ENCODE measurements at regions not wholly inside any gene's neighbourhood (a gene's known extent, or its start where the extent isn't known, plus 50 kb on each side); places are given as distances from the start of the nearest gene placed in this dataset.

DNA sequence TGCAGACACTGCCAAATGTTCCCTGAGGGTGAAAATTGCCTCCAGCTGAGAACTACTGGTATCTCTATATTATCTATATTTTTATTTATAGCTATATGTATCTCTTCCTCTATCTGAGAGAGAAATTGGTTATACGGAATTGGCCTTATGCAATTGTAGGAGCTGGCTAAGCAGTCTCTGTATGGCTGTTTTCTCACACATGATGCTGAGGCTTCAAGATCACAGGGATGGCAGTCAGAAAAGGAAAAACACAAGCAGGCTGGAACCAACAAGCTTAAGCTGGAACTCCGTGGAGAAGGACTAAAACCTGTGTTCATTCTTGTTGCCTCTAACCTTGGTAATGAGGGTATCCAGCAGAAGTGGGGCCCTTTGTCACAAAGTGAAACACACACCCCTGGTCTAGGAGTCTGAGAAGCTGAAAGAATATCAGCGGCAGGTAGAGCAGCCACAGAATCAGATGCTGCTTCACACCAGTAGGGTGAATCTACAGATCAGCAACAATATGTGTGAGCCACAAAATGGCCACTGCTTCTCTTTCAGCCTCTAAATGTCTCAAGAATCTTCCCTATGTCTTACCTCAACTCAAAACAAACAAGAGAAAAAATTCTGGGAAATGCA, 166.5 kb upstream of the PPP1R2C start:
- no peaks in the 10 kb centered on the region for H3K36me3 ChIP-seq (ENCODE audit: control insufficient read depth, insufficient read depth, low read length)
- H3K27me3 ChIP-seq (ENCODE audit: control insufficient read depth, insufficient read depth, low read length) = no peaks in the 10 kb centered on the region
- H3K27ac ChIP-seq (ENCODE audit: low read length) = no peak overlapping the region
- H3K4me3 ChIP-seq (ENCODE audit: low read length) = no peak overlapping the region
- DNase-seq = no peak
- H3K9me3 ChIP-seq (replicated peaks; ENCODE audit: control insufficient read depth, low read depth, low read length) = no peaks in the 10 kb centered on the region
- 61% methylated on average over 3 of the region's 3 CpGs for WGBS (ENCODE audit: insufficient coverage)
- H3K4me1 ChIP-seq (ENCODE audit: control insufficient read depth, insufficient read depth, low read length) = no peaks in the 10 kb centered on the region

DNA sequence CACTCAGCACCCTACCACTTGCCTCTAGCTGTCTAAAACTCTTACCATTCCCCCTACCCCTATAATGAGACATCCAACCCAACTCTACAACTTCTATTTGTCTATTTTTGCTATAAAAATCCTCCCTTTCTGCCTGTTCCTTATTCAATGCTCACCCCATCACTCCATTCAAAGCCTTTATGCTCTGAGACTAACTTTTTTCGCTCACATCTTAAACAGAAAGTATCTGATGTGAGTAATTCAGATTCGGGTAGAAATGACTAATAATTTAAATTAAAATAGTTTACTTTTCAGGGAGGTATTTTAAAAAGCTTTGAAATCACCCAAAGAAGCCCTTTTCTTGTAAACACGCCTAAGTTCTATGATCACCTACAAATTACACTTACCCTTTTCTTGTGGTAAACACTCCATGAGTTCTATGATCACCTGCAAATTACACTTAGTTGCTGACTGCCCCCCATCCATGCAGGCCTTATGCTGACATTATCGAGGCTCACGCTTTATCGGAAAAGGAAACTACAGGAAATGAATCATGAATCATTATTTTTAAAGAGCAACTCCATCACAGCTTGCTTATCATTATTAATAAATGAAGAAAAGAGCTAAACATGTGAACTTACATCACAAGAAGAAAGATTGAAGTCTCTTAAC, 168.7 kb upstream of the PPP1R2C start:
- H3K4me3 ChIP-seq (ENCODE audit: low read length) = no peak overlapping the region
- no peaks in the 10 kb centered on the region for H3K9me3 ChIP-seq (replicated peaks; ENCODE audit: control insufficient read depth, low read depth, low read length)
- no peak overlapping the region for H3K27ac ChIP-seq (ENCODE audit: low read length)
- H3K4me1 ChIP-seq (ENCODE audit: control insufficient read depth, insufficient read depth, low read length) = no peaks in the 10 kb centered on the region
- H3K27me3 ChIP-seq (ENCODE audit: control insufficient read depth, insufficient read depth, low read length) = peaks cover 2% of the 10 kb centered on the region
- H3K36me3 ChIP-seq (ENCODE audit: control insufficient read depth, insufficient read depth, low read length) = no peaks in the 10 kb centered on the region
- 63% methylated on average over 1 of the region's 6 CpGs for WGBS (ENCODE audit: insufficient coverage)
- DNase-seq = no peak

DNA sequence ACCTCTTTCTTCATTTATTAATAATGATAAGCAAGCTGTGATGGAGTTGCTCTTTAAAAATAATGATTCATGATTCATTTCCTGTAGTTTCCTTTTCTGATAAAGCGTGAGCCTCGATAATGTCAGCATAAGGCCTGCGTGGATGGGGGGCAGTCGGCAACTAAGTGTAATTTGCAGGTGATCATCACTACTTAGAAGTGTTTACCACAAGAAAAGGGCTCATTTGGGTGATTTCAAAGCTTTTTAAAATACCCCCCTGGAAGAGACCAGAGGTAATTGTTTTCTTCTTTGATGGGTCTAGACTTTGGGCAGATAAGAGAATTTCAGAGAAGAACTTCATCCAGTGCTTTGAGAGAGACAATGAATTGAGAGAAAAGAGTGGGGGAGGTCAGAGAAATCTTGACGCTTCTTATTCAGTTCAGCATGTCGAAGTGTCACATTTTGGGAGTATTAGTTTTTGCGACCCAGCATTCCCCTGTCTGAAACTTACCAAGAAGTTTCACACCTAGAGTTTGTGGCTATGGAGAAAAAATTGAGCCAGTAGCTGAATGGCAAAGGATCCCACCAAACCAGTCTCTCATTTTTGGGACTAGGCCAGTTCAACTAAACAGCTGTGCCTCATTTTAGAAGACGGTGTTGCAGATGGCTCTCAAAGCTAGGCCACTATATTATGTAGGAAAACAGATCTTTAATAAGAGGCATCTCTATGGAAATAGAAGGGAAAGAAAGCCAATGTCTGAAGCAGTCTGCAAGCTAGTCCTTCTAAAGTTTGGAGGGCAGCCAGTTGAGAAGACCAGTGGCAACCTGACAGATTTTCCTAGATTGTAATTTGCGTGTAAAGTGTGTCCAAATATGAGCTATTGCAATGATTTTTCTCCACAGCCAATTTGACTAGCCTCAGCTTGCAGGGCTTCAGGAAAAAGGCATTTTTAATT, 171.0 kb upstream of the PPP1R2C start:
- 0% methylated on average over 1 of the region's 9 CpGs for WGBS (ENCODE audit: insufficient coverage)
- H3K4me3 ChIP-seq (ENCODE audit: low read length) = no peak overlapping the region
- H3K36me3 ChIP-seq (ENCODE audit: control insufficient read depth, insufficient read depth, low read length) = no peaks in the 10 kb centered on the region
- H3K27me3 ChIP-seq (ENCODE audit: control insufficient read depth, insufficient read depth, low read length) = peaks cover 5% of the 10 kb centered on the region
- no peaks in the 10 kb centered on the region for H3K4me1 ChIP-seq (ENCODE audit: control insufficient read depth, insufficient read depth, low read length)
- peak; percentile 93 for DNase-seq
- H3K9me3 ChIP-seq (replicated peaks; ENCODE audit: control insufficient read depth, low read depth, low read length) = no peaks in the 10 kb centered on the region
- H3K27ac ChIP-seq (ENCODE audit: low read length) = no peak overlapping the region

DNA sequence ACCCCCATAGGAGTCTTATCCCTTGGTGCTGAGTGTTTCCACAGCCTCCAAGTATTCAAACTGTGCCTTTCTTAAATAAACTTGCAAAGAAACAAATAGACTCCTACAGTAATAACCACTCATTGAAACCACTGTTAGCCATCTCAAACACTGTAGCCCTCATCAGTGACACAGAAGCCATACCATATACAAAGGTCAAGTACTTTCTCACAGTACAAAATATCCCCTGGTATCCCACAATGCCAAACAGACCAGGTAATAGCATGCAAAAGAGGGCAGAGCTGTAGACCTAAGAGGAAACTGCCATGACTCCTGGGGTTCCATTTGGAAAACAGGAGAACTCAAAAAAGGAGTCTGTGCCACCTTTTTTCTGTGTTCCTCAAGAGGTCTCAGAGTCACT, 173.8 kb upstream of the PPP1R2C start:
- H3K27ac ChIP-seq (ENCODE audit: low read length) = no peak overlapping the region
- no peak overlapping the region for H3K4me3 ChIP-seq (ENCODE audit: low read length)
- H3K9me3 ChIP-seq (replicated peaks; ENCODE audit: control insufficient read depth, low read depth, low read length) = no peaks in the 10 kb centered on the region
- DNase-seq = no peak
- peaks cover 5% of the 10 kb centered on the region for H3K27me3 ChIP-seq (ENCODE audit: control insufficient read depth, insufficient read depth, low read length)
- H3K4me1 ChIP-seq (ENCODE audit: control insufficient read depth, insufficient read depth, low read length) = no peaks in the 10 kb centered on the region
- H3K36me3 ChIP-seq (ENCODE audit: control insufficient read depth, insufficient read depth, low read length) = no peaks in the 10 kb centered on the region

DNA sequence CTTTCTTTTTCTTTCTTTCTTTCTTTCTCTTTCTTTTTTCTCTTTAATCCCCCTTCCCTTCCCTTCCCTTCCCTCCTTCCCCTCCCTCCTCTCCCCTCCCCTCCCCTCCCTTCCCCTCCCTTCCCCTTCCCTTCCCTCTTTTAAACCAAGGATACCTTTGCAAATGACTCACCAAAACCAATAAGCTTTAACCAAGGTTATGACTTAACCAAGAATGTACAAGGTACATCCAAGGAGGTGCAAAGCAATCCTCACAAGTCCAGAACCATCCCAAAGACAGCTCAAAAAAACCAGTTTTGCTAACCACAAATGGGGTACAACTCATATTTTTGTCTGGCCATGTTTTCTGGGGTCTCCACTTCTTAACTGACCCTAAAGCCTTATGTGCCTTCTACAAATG, 174.7 kb upstream of the PPP1R2C start:
- Histone ChIP-seq H3K27ac (ENCODE audit: low read length) (no peak overlapping the region), H3K36me3 (ENCODE audit: control insufficient read depth, insufficient read depth, low read length) (no peaks in the 10 kb centered on the region), H3K27me3 (ENCODE audit: control insufficient read depth, insufficient read depth, low read length) (peaks cover 5% of the 10 kb centered on the region), H3K4me3 (ENCODE audit: low read length) (no peak overlapping the region), H3K9me3 (replicated peaks; ENCODE audit: control insufficient read depth, low read depth, low read length) (no peaks in the 10 kb centered on the region), H3K4me1 (ENCODE audit: control insufficient read depth, insufficient read depth, low read length) (no peaks in the 10 kb centered on the region)
- DNase-seq = no peak

DNA sequence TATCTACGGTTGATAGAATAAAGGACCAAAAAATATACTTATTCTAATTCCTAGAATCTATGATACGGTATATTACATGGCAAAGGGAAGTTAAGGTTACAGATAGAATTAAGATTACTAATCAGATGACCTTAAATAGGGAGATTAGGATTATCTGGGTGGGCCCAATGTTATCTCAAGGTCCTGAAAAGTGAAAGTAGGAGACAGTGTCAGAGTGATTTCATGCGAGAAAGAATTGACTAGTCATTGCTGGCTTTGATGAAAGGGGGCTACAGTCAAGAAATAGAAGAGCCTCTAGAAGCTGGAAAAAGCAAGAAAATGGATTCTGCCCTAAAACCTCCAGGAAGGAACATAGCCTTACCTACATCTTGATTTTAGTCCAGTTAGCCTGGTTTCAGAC, 176.9 kb upstream of the PPP1R2C start:
- H3K27me3 ChIP-seq (ENCODE audit: control insufficient read depth, insufficient read depth, low read length) = peaks cover 7% of the 10 kb centered on the region
- H3K4me3 ChIP-seq (ENCODE audit: low read length) = no peak overlapping the region
- no peaks in the 10 kb centered on the region for H3K9me3 ChIP-seq (replicated peaks; ENCODE audit: control insufficient read depth, low read depth, low read length)
- H3K27ac ChIP-seq (ENCODE audit: low read length) = no peak overlapping the region
- no peaks in the 10 kb centered on the region for H3K4me1 ChIP-seq (ENCODE audit: control insufficient read depth, insufficient read depth, low read length)
- 63% methylated on average over 1 of the region's 3 CpGs for WGBS (ENCODE audit: insufficient coverage)
- no peaks in the 10 kb centered on the region for H3K36me3 ChIP-seq (ENCODE audit: control insufficient read depth, insufficient read depth, low read length)
- no peak for DNase-seq

DNA sequence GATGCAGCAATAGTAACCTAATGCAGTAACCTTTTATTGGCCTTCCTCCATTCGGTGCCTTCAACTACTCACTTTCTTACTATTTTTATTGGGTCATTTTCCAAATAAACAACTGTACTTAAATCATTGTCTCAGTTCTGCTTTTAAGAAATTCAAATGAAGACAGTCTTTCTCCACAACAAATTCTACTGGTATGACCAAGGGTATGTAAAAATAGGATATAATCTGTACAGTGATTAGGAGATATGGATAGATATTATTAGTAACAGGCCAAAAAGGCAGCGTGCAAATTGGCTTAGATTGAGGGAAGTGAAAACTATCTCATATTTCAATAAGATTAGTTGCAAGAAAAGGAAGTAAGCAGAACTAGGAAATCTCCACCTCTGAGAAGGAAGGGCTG, 177.4 kb upstream of the PPP1R2C start:
- no peaks in the 10 kb centered on the region for H3K36me3 ChIP-seq (ENCODE audit: control insufficient read depth, insufficient read depth, low read length)
- no peak overlapping the region for H3K4me3 ChIP-seq (ENCODE audit: low read length)
- no CpG with 5 or more reads among the region's 2 CpGs for WGBS (ENCODE audit: insufficient coverage)
- no peak overlapping the region for H3K27ac ChIP-seq (ENCODE audit: low read length)
- H3K27me3 ChIP-seq (ENCODE audit: control insufficient read depth, insufficient read depth, low read length) = peaks cover 7% of the 10 kb centered on the region
- no peaks in the 10 kb centered on the region for H3K9me3 ChIP-seq (replicated peaks; ENCODE audit: control insufficient read depth, low read depth, low read length)
- no peaks in the 10 kb centered on the region for H3K4me1 ChIP-seq (ENCODE audit: control insufficient read depth, insufficient read depth, low read length)
- DNase-seq = no peak

DNA sequence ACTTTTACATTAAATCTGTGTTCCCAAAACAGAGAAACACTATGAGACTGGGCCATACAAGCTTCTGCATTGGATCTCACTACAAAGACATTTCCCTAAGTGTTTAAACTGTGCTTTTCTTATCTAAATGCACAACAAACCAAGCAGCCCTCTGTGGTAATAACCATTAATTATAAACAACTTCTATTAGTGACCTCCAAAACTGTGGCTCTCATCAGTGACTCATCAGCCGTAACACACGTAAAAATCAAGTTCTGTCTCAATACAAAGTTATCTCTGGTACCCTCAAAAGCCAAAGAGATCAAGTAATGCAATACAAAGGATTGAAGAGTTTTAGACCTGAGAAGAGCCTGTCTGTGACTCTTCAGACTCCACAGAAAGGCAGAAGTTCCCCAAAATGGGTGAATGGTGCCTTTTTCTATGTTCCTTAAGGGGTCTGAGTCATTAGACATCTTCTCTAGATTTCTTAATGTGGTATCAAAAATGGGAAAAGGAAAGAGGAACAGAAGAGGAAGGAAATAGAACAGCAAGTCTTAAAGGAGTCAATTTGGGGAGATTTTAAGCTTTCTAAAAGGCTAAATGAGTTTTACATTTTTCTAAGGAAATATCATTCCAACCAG, 189.8 kb upstream of the PPP1R2C start:
- no peak for DNase-seq
- Histone ChIP-seq H3K9me3 (replicated peaks; ENCODE audit: control insufficient read depth, low read depth, low read length) (no peaks in the 10 kb centered on the region), H3K4me1 (ENCODE audit: control insufficient read depth, insufficient read depth, low read length) (no peaks in the 10 kb centered on the region), H3K27me3 (ENCODE audit: control insufficient read depth, insufficient read depth, low read length) (peaks cover 2% of the 10 kb centered on the region), H3K36me3 (ENCODE audit: control insufficient read depth, insufficient read depth, low read length) (no peaks in the 10 kb centered on the region), H3K27ac (ENCODE audit: low read length) (no peak overlapping the region), H3K4me3 (ENCODE audit: low read length) (no peak overlapping the region)
- no CpG with 5 or more reads among the region's 2 CpGs for WGBS (ENCODE audit: insufficient coverage)

DNA sequence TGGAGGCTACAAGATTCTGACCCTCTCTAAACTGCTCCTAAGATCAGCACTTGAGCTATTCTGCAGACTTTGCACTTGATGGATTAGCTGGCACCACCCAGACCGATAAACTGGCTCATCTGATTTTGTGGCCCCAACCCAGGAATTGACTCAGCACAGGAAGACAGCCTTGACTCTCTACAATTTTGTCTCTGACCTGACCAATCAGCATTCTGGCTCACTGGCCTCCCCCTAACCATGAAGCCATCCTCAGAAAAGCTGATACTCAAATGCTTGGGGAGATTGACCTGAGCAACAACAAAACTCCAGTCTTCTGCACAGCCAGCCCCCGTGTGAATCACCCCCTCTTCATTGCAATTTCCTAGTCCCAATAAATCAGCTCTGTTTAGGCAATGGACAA, 195.4 kb upstream of the PPP1R2C start:
- Histone ChIP-seq H3K27me3 (ENCODE audit: control insufficient read depth, insufficient read depth, low read length) (peaks cover 2% of the 10 kb centered on the region), H3K9me3 (replicated peaks; ENCODE audit: control insufficient read depth, low read depth, low read length) (no peaks in the 10 kb centered on the region), H3K27ac (ENCODE audit: low read length) (no peak overlapping the region), H3K36me3 (ENCODE audit: control insufficient read depth, insufficient read depth, low read length) (no peaks in the 10 kb centered on the region), H3K4me3 (ENCODE audit: low read length) (no peak overlapping the region), H3K4me1 (ENCODE audit: control insufficient read depth, insufficient read depth, low read length) (no peaks in the 10 kb centered on the region)
- no peak for DNase-seq
- 83% methylated on average over 1 of the region's 2 CpGs for WGBS (ENCODE audit: insufficient coverage)

DNA sequence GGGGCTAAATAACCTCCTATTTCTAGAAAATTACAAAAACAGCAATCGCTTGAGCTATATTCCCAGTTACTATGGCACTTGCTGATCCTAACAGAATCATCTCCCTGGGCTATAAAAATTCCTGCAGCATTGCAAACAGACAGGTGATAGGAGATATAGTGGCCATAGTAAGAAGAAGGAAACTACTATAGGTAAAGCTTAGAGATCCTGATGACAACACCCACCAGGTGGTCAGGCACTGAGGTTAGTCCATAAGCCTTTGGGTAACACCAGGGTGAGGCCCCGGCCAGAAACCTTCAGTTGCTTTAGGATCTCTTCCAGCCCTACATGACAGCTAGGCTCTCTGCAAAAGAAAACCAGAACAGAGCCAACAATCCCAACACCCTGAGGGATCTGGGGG, 197.9 kb upstream of the PPP1R2C start:
- no peak for DNase-seq
- Histone ChIP-seq H3K27ac (ENCODE audit: low read length) (no peak overlapping the region), H3K4me1 (ENCODE audit: control insufficient read depth, insufficient read depth, low read length) (no peaks in the 10 kb centered on the region), H3K9me3 (replicated peaks; ENCODE audit: control insufficient read depth, low read depth, low read length) (no peaks in the 10 kb centered on the region), H3K4me3 (ENCODE audit: low read length) (no peak overlapping the region), H3K27me3 (ENCODE audit: control insufficient read depth, insufficient read depth, low read length) (peaks cover 2% of the 10 kb centered on the region), H3K36me3 (ENCODE audit: control insufficient read depth, insufficient read depth, low read length) (no peaks in the 10 kb centered on the region)
- WGBS (ENCODE audit: insufficient coverage) = 71% methylated on average over 1 of the region's 2 CpGs
